CMK (cell line): ENCODE measurements at regions not wholly inside any gene's neighbourhood (a gene's known extent, or its start where the extent isn't known, plus 50 kb on each side); places are given as distances from the start of the nearest gene placed in this dataset.
"Not testable (repeated sequence)": the region's sequence is repeated elsewhere in the genome, so short reads cannot be mapped to it uniquely, and the experiment has no call there.

Source experiments
- DNase-seq: peaks from one replicate; pipeline ENCODE4 v3.0.0-alpha.2; 2010; ENCODE audit warnings: low read depth

- no peak for DNase-seq
Observed at GRCh38 chr1:234864116-234864515, 254.1 kb upstream of the IRF2BP2 start.

GRCh38 chr1:234863551-234863971, 253.6 kb upstream of the IRF2BP2 start:
- no peak for DNase-seq

DNA sequence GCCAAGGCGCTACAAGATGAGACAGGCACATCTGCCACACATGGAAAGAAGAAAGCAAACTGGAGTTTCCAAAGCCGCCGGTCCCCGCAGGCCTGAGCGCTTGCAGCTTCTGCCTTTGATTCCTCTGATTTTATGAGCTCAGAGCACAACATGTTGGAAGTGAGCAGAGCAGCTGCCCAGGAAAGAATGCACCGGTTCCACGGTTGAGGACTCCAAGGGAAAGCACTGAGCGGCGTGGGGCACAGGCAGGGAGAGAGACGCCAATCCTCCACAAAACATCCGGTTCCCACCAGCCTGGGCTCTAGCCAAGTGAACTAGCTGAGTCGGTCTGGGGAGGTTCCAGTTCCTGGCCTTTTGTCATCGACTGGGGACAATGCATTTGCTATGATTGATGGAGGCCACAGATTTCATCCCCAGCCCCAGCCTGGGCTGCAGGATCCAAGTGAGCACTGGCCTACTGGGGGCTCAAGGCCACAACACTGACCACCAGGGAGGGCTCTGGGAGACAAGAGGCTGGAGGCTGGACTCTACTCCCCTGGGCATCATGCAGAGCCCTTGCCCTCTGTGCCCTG, 253.1 kb upstream of the IRF2BP2 start:
- no peak for DNase-seq

GRCh38 chr1:234862360-234862943, 252.5 kb upstream of the IRF2BP2 start:
- DNase-seq = no peak

- DNase-seq = no peak
Observed at GRCh38 chr1:234861761-234862160, 251.8 kb upstream of the IRF2BP2 start.

- no peak for DNase-seq
Observed at GRCh38 chr1:234861024-234861620, 251.1 kb upstream of the IRF2BP2 start.

GRCh38 chr1:234858722-234859121, 248.7 kb upstream of the IRF2BP2 start:
- DNase-seq = no peak

- no peak for DNase-seq
Observed at GRCh38 chr1:234856845-234857245, 246.9 kb upstream of the IRF2BP2 start.

DNA sequence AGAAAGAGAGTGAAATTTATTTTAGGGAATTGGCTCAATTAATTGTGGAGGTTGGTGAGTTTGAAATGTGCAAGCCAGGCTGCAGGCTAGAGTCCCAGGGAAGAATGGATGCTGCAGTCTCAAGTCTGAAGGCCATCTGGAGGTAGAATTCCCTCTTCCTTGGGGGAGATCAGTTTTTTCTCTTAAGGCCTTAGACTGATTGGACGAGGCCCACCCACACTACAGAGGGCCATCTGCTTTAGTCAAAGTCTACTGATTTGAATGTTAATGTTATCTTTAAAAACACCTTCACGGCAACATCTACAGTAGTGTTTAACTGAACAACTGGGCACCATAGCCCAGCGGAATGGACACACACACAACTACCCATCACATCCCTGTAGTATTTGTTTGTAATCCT, 245.9 kb upstream of the IRF2BP2 start:
- DNase-seq = no peak

- DNase-seq = no peak
Observed at GRCh38 chr1:234854645-234855039, 244.7 kb upstream of the IRF2BP2 start.

DNA sequence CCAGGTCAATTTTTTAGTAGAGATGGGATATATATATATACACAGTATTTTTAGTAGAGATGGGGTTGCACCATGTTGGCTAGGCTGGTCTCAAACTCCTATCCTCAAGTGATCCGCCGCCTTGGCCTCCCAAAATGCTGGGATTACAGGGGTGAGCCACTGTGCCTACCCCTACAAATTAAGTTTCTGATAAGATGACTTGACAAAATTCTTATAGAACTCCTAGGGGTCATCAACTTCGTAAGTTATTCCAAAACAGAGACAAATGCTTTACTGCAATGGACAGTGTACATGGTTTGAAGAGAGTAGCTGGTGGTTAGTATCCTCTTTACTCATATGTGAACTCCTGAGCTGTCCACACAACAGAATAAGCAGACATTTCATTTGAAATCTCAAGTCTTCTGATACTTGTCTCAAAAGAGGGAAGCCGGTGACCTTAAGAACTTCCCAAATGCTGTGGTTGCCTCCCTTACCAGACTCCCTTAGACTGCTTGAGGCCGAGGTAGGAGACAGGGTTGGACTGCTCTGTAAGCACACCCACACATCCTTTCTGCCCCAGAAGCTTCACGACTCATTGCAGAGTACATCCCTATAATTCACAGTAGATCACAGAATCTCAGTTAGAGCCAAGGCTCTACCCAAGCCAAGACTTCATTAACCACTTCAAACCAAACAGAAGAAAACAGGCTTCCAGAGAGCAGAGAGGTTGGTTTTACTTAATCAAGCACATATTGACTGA, 244.1 kb upstream of the IRF2BP2 start:
- no peak for DNase-seq

DNA sequence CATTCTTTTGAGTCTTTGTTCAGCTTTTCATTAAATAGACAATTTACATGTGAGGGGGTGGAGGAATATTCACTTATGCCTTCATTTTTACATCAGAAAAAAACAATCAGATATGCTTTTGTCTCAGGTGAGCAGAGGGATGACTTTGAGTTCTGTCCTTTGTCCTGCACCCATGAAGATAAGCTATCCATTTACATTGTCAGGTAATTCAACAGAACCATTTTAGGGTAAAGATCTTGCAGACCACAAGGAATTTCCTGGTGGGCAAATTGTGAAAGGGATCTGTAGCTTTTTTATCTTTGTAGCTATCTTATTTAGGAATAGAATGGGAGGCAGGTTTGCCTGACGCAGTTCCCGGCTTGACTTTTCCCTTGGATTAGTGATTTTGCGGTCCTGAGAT, 242.7 kb upstream of the IRF2BP2 start:
- no peak for DNase-seq

GRCh38 chr1:234851450-234852438, 241.8 kb upstream of the IRF2BP2 start:
- no peak for DNase-seq

DNA sequence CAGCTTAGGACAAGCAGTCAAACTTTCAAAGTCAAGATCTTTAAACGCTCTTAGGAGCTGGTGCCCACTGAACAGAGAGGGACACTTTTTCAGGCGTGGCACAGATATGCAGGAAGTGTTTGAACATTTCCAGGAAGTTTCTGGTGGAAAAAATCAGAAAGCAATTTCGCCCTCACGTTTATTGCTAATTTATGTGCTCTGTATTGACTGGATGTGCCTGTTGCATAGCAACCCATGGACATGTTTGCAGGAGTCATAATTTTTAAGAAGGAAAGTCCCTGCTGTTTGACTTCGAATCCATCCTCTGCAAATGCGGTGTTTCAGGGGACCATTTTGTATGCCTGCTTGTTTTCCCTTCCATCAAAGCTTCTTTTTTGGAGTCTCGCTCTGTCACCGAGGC, 239.9 kb upstream of the IRF2BP2 start:
- no peak for DNase-seq

- DNase-seq = no peak
Observed at GRCh38 chr1:234848972-234849649, 239.1 kb upstream of the IRF2BP2 start.

DNA sequence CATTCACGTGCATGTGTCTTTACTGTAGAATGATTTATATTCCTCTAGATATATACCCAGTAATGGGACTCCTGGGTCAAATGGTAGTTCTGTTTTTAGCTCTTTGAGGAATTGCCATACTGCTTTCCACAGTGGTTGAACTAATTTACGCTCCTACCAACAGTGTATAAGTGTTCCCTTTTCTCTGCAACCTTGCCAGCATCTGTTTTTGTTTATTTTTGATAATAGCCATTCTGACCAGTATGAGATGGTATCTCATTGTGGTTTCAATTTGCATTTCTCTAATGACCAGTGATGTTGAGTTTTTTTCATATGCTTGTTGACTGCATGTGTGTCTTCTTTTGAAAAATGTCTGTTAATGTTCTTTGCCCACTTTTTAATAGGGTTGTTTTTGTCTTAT, 236.8 kb upstream of the IRF2BP2 start:
- DNase-seq = not testable (repeated sequence)

- DNase-seq = no peak
Observed at GRCh38 chr1:234845836-234846235, 235.9 kb upstream of the IRF2BP2 start.

DNA sequence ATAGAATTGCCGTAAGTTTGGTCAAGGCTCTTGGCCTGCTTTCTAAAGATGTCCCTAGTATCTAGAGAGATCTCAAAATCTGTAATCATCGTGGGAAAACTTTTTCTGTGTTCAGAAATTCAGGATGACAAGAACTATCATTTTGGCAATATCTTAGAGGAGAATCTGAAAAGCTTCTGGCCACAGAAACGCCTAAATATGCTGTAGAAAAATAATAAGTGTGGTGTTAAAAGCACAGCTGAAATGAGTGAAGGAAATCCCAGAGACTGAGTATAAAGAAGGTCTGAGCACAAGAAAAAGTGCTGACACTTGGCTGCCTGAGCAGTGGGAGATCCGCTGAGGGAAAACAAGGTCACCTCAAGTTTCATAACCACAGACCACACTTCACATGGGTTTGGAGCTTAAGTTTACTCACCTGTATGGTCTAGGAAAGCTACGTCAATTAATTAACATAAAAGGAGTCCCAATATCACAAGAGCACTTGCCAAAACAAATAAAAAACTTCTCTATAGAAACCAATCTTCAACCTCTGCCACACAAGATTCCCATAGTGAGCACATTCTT, 235.2 kb upstream of the IRF2BP2 start:
- DNase-seq = no peak

GRCh38 chr1:234844479-234845031, 234.6 kb upstream of the IRF2BP2 start:
- DNase-seq = no peak

DNA sequence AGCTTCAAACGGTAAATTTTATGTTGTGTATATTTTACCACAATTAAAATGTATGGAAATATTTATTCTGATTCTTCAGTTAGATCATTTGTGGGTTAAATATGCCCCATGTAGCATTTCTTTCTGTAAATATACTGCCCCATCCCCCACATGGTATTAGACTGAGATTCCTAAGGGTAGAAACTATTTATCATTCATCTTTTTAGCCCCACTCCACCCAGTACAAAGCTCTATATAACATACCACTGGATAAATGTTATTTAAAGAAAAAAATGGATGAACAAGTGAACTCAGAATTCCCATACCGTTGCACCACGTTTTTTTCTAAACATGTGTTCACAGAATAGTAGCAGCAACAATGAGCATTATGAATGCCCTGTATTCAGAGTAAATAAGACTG, 234.0 kb upstream of the IRF2BP2 start:
- DNase-seq = no peak
